ENCODE measurements at regions not wholly inside any gene's neighbourhood (a gene's known extent, or its start where the extent isn't known, plus 50 kb on each side); places are given as distances from the start of the nearest gene placed in this dataset.

DNA sequence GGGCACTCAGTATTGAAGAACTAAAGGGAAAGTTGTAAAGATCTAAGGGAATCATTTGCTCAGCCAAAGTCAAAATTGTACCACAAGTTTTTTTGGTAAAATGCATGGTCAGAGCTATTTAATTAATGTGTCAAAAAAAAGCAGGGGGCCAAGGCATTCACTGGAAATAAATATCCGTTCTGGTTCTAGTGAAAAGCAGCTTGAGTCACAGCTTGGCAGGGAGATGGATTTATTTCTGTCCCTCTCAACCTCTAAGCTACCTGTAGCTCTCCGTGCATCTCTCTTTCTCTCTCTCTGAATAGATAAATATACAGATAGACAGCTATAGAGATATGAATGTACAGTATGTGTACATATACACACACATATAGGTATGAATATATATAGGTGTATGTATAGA lies 554.4 kb upstream of the TMEM132C start:
- Histone ChIP-seq H3K9me3 (no peaks in the 10 kb centered on the region), H3K27ac (no peak overlapping the region), H3K27me3 (peaks cover 0 to 18% (median 0%) of the 10 kb centered on the region in 9 donors), H3K36me3 (no peaks in the 10 kb centered on the region), H3K4me1 (no peaks in the 10 kb centered on the region), H3K4me3 (no peak overlapping the region)
- intact Hi-C loops (cut with DNase I), result no loop called here
- TF ChIP-seq POLR2A (IDR thresholded peaks at IDR 0.05), result no peak
- TF ChIP-seq, protein P1, sequence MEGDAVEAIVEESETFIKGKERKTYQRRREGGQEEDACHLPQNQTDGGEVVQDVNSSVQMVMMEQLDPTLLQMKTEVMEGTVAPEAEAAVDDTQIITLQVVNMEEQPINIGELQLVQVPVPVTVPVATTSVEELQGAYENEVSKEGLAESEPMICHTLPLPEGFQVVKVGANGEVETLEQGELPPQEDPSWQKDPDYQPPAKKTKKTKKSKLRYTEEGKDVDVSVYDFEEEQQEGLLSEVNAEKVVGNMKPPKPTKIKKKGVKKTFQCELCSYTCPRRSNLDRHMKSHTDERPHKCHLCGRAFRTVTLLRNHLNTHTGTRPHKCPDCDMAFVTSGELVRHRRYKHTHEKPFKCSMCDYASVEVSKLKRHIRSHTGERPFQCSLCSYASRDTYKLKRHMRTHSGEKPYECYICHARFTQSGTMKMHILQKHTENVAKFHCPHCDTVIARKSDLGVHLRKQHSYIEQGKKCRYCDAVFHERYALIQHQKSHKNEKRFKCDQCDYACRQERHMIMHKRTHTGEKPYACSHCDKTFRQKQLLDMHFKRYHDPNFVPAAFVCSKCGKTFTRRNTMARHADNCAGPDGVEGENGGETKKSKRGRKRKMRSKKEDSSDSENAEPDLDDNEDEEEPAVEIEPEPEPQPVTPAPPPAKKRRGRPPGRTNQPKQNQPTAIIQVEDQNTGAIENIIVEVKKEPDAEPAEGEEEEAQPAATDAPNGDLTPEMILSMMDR (IDR thresholded peaks at IDR 0.05), result no peak
- 60 to 67% (median 62%) methylated on average over 2 of the region's 2 CpGs for WGBS, 4 donors
- DNase-seq, result no peak
- no peak for ATAC-seq

DNA sequence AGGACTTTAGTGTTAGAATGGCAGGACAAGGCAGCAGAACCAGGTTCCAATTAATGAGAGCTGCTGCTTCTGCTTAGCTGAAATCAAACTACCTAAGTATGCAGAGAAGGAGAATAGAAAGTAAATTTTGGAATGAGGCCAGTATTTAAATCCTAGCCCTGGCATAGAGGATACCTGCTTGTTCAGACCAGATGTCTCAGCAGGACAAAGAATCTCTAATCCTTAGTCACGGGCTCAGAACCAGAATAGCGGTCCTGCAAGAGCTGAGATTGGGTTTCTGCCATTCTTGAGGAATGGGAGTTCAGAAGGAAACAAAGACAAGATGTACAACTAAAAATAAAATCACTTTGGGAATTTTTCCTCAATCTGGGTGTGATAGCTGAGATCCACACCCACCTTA lies 550.8 kb upstream of the TMEM132C start:
- TF ChIP-seq, protein P1 (IDR thresholded peaks at IDR 0.05), result no peak
- TF ChIP-seq POLR2A (IDR thresholded peaks at IDR 0.05), result no peak
- intact Hi-C loops (cut with DNase I), result no loop called here
- no peaks in the 10 kb centered on the region for H3K9me3 ChIP-seq
- DNase-seq, result no peak
- H3K4me1 ChIP-seq, result no peaks in the 10 kb centered on the region
- H3K27me3 ChIP-seq, result peaks cover 0 to 15% (median 0%) of the 10 kb centered on the region in 9 donors
- 70 to 78% (median 76%) methylated on average over 2 of the region's 2 CpGs for WGBS, 4 donors
- ATAC-seq, result no peak
- no peak overlapping the region for H3K27ac ChIP-seq
- no peak overlapping the region for H3K4me3 ChIP-seq
- no peaks in the 10 kb centered on the region for H3K36me3 ChIP-seq

DNA sequence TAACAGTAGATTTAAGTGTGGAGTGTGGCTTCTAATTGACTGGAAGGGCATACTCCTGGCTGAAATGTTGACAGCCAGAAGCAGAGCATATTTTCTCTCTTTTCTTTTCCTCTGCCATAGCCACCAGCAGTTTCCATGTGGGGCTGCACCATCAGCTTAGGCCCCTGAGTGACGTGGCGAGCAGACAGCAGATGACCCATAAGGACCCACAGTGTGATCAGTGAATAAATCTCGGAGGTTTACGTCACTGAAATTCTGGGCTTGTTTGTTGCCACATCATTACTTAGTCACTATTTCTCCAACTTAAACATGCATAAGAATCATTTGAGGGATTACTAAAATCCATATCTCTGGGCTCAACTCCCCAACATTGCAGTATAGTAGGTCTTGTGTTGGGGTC lies 549.7 kb upstream of the TMEM132C start:
- Histone ChIP-seq H3K4me1 (no peaks in the 10 kb centered on the region), H3K27me3 (peaks cover 0 to 9% (median 0%) of the 10 kb centered on the region in 9 donors), H3K4me3 (no peak overlapping the region), H3K9me3 (no peaks in the 10 kb centered on the region), H3K27ac (no peak overlapping the region), H3K36me3 (no peaks in the 10 kb centered on the region)
- DNase-seq (no peak), ATAC-seq (no peak)
- no peak for TF ChIP-seq POLR2A (IDR thresholded peaks at IDR 0.05)
- TF ChIP-seq, protein P1 (IDR thresholded peaks at IDR 0.05), result no peak
- intact Hi-C loops (cut with DNase I), result no loop called here
- 82 to 88% (median 88%) methylated on average over 4 of the region's 4 CpGs for WGBS, 4 donors

DNA sequence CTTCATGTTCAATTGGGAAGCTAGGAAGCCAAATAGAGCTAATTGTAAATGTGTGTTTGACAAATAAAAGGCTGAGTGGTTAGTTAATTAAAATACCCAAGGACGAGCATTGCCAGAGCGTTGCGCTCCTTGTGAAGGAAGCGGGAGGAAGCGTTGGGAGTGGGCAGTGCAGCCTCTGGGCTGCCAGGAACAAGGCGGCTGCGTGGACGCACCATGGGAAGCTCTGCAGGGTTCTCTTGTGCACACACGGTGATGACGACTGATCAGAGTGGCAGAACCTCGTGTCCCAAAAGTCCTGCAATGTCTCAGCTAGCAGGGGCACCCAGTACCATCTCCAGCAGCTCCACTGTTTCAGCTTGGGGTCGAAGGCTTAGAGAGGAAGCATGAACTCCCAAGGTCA lies 546.6 kb upstream of the TMEM132C start:
- Histone ChIP-seq H3K27ac (no peak overlapping the region), H3K9me3 (no peaks in the 10 kb centered on the region), H3K4me3 (no peak overlapping the region), H3K4me1 (no peaks in the 10 kb centered on the region), H3K36me3 (no peaks in the 10 kb centered on the region), H3K27me3 (no peaks in the 10 kb centered on the region)
- WGBS, 4 donors, result 80 to 83% (median 81%) methylated on average over 11 to 12 of the region's 12 CpGs
- TF ChIP-seq POLR2A (IDR thresholded peaks at IDR 0.05), result no peak
- TF ChIP-seq, protein P1 (IDR thresholded peaks at IDR 0.05), result no peak
- ATAC-seq (no peak), DNase-seq (no peak)
- intact Hi-C loops (cut with DNase I), result no loop called here

Data from heart left ventricle (tissue), 16 donors.